IMR-90 (cell line): ENCODE measurements at regions not wholly inside any gene's neighbourhood (a gene's known extent, or its start where the extent isn't known, plus 50 kb on each side); places are given as distances from the start of the nearest gene placed in this dataset.

Source experiments
- ATAC-seq: fragments of 200-7000 bp; cut with Tn5 transposase; 2 replicates; pipeline ENCODE4 v1.9.1; 2020; ENCODE audit warnings: low read depth, mild to moderate bottlenecking, moderate library complexity
- BruUV-seq: library from RNA; stranded (reverse); fragments of 400-500 nt; replicated peaks from 2 replicates; lab custom pipeline; 2021; lab: Mats Ljungman, UMichigan
- CTCF ChIA-PET: fragments of 300-600 bp; formaldehyde crosslinking; extraction: SDS; loops from one replicate; lab custom pipeline; 2021; ENCODE audit warnings: antibody characterized with exemption; lab: Yijun Ruan, JAX
- POLR2A ChIA-PET: fragments of 300-600 bp; sonication (Branson Sonifier 250); formaldehyde crosslinking; loops from one replicate; lab custom pipeline; 2022; ENCODE audit warnings: antibody characterized with exemption; ENCODE audit not compliant: unreplicated experiment; lab: Charles Lee
- DNase-seq: peaks from one replicate; pipeline ENCODE4 v3.0.0; 2013
- H2AFZ ChIP-seq: replicated peaks from 2 replicates; pipeline ENCODE3; 2013; ENCODE audit warnings: low read length, mild to moderate bottlenecking; ENCODE audit not compliant: poor library complexity
- H2AK5ac ChIP-seq: 2 replicates; pipeline ENCODE4 v1.6.1; 2013; ENCODE audit warnings: low read depth, low read length, inconsistent platforms
- H2AK9ac ChIP-seq: replicated peaks from 2 replicates; pipeline ENCODE3; 2013; ENCODE audit warnings: mild to moderate bottlenecking, low read depth, low read length, moderate library complexity; ENCODE audit not compliant: poor library complexity
- H2BK120ac ChIP-seq: 2 replicates; pipeline ENCODE4 v1.6.1; 2013; ENCODE audit warnings: low read depth, low read length, inconsistent platforms
- H2BK15ac ChIP-seq: 3 replicates; pipeline ENCODE4 v1.6.1; 2013; ENCODE audit warnings: low read depth, low read length, inconsistent platforms
- H2BK20ac ChIP-seq: 2 replicates; pipeline ENCODE4 v1.6.1; 2013; ENCODE audit warnings: low read depth, mild to moderate bottlenecking, inconsistent platforms, low read length, moderate library complexity
- H2BK5ac ChIP-seq: 2 replicates; pipeline ENCODE4 v1.6.1; 2013; ENCODE audit warnings: mild to moderate bottlenecking, low read depth, low read length, inconsistent platforms; ENCODE audit not compliant: poor library complexity, severe bottlenecking
- H3K14ac ChIP-seq: replicated peaks from 2 replicates; pipeline ENCODE4 v1.6.1; 2013; ENCODE audit warnings: low read depth, low read length, inconsistent platforms
- H3K18ac ChIP-seq: 2 replicates; pipeline ENCODE4 v1.6.1; 2013; ENCODE audit warnings: low read depth, low read length, control low read depth
- H3K23ac ChIP-seq: 2 replicates; pipeline ENCODE4 v1.6.1; 2013; ENCODE audit warnings: low read depth, low read length, inconsistent platforms
- H3K27ac ChIP-seq: 2 replicates; pipeline ENCODE4 v1.5.1; 2013; ENCODE audit warnings: mild to moderate bottlenecking, control low read depth, low read length; ENCODE audit not compliant: insufficient read depth
- H3K27me3 ChIP-seq: 2 replicates; pipeline ENCODE4 v1.6.1; 2013; ENCODE audit warnings: low read length; ENCODE audit not compliant: control insufficient read depth, insufficient read depth
- H3K36me3 ChIP-seq: 2 replicates; pipeline ENCODE4 v1.6.1; 2013; ENCODE audit warnings: low read length, mixed read lengths; ENCODE audit not compliant: control insufficient read depth, insufficient read depth
- H3K4ac ChIP-seq: 2 replicates; pipeline ENCODE4 v1.6.1; 2013; ENCODE audit warnings: low read depth, low read length, inconsistent platforms
- H3K4me1 ChIP-seq: 2 replicates; pipeline ENCODE4 v1.6.1; 2013; ENCODE audit warnings: low read length, mixed read lengths; ENCODE audit not compliant: control insufficient read depth, insufficient read depth
- H3K4me2 ChIP-seq: 2 replicates; pipeline ENCODE4 v1.6.1; 2013; ENCODE audit warnings: low read depth, mild to moderate bottlenecking, control low read depth, low read length, moderate library complexity
- H3K4me3 ChIP-seq: 2 replicates; pipeline ENCODE4 v1.5.1; 2013; ENCODE audit warnings: low read depth, mild to moderate bottlenecking, control low read depth, low read length, moderate library complexity; ENCODE audit not compliant: insufficient read depth
- H3K56ac ChIP-seq: 2 replicates; pipeline ENCODE4 v1.6.1; 2013; ENCODE audit warnings: low read length, inconsistent platforms; ENCODE audit not compliant: insufficient read depth; ENCODE audit errors: extremely low read depth
- H3K79me1 ChIP-seq, 2 experiments: 2 replicates each; pipeline ENCODE4 v1.6.1; 2013; ENCODE audit warnings: low read length in 2 of 2, inconsistent platforms in 1 of 2, low read depth in 1 of 2
- H3K9ac ChIP-seq: 2 replicates; pipeline ENCODE4 v1.6.1; 2013; ENCODE audit warnings: low read depth, low read length, control low read depth
- H3K9me1 ChIP-seq: 2 replicates; pipeline ENCODE4 v1.6.1; 2013; ENCODE audit warnings: low read length, inconsistent platforms; ENCODE audit not compliant: insufficient read depth
- H3K9me3 ChIP-seq: 2 replicates; pipeline ENCODE4 v1.6.1; 2013; ENCODE audit warnings: low read length; ENCODE audit not compliant: control insufficient read depth, insufficient read depth
- H4K20me1 ChIP-seq: 2 replicates; pipeline ENCODE4 v1.6.1; 2013; ENCODE audit warnings: low read length, inconsistent platforms; ENCODE audit not compliant: insufficient read depth
- H4K5ac ChIP-seq: 2 replicates; pipeline ENCODE4 v1.6.1; 2013; ENCODE audit warnings: mild to moderate bottlenecking, low read depth, low read length, control low read depth
- H4K8ac ChIP-seq, 2 experiments: 2 replicates each; pipeline ENCODE4 v1.6.1; 2013; ENCODE audit warnings: low read depth in 2 of 2, low read length in 2 of 2, control low read depth in 1 of 2, inconsistent platforms in 1 of 2
- H4K91ac ChIP-seq: 2 replicates; pipeline ENCODE4 v1.6.1; 2013; ENCODE audit warnings: low read depth, low read length, inconsistent platforms; ENCODE audit not compliant: insufficient read depth
- CEBPB ChIP-seq: IDR thresholded peaks from 2 replicates; pipeline ENCODE4 v1.6.1; 2012; ENCODE audit warnings: low read depth, low read length, improper control_type of control experiment
- CHD1 ChIP-seq: IDR thresholded peaks from 2 replicates; pipeline ENCODE4 v1.6.1; 2012; ENCODE audit warnings: low read depth, low read length, improper control_type of control experiment
- ELK1 ChIP-seq: fragments of 150-350 bp; IDR thresholded peaks from 2 replicates; pipeline ENCODE4 v1.6.1; 2016; ENCODE audit warnings: low read depth, mild to moderate bottlenecking, low read length, moderate library complexity, borderline replicate concordance
- POLR2A ChIP-seq: IDR thresholded peaks from 2 replicates; pipeline ENCODE4 v1.6.1; 2012; ENCODE audit warnings: mild to moderate bottlenecking, low read depth, low read length
- RAD21 ChIP-seq: IDR thresholded peaks from 2 replicates; pipeline ENCODE4 v1.6.1; 2012; ENCODE audit warnings: low read length, improper control_type of control experiment
- RCOR1 ChIP-seq: IDR thresholded peaks from 2 replicates; pipeline ENCODE4 v1.6.1; 2012; ENCODE audit warnings: mild to moderate bottlenecking, low read length, improper control_type of control experiment; ENCODE audit not compliant: insufficient replicate concordance
- RFX5 ChIP-seq: IDR thresholded peaks from 2 replicates; pipeline ENCODE4 v1.8.0; 2012; ENCODE audit warnings: low read depth, mild to moderate bottlenecking, low read length, moderate library complexity
- SMC3 ChIP-seq: fragments of 150-350 bp; IDR thresholded peaks from 2 replicates; pipeline ENCODE4 v1.6.1; 2016; ENCODE audit warnings: low read depth, mild to moderate bottlenecking, antibody characterized with exemption, low read length, moderate library complexity
- WGBS, 2 experiments: methylation state at CpG; one replicate each; pipeline versions ENCODE4 v1.1.5 to v1.1.7; 2013; ENCODE audit warnings: missing lambda C conversion rate in 2 of 2; ENCODE audit not compliant: insufficient read length in 1 of 2; ENCODE audit errors: extremely low coverage in 2 of 2; 5-methylcytosine and 5-hydroxymethylcytosine counted together
- dilution Hi-C: fragments of 300-500 bp; cut with HindIII; formaldehyde crosslinking; loops from one replicate; pipeline ENCODE4 v1.14.3; 2018; ENCODE audit warnings: low sequenced_read_pairs; ENCODE audit not compliant: unreplicated experiment
- in situ Hi-C: fragments of 300-500 bp; cut with MboI; formaldehyde crosslinking; loops from 3 replicates; pipeline ENCODE4 v1.14.3; 2019; ENCODE audit warnings: low sequenced_read_pairs, inconsistent platforms, mixed read lengths
- intact Hi-C: fragments of 100-400 bp; cut with micrococcal nuclease; formaldehyde crosslinking; loops from 2 replicates; pipeline ENCODE4 v1.10.0; 2022

- POLR2A ChIA-PET, result no interaction called here
- no peak overlapping the region for H3K18ac ChIP-seq
- H3K9ac ChIP-seq, result no peak overlapping the region
- dilution Hi-C loops, result no loop called here
- peak; percentile 71 for DNase-seq
- no peak overlapping the region for H2BK15ac ChIP-seq
- no peak overlapping the region for H4K5ac ChIP-seq
- intact Hi-C loops, result no loop called here
- H3K56ac ChIP-seq, result no peak overlapping the region
- H4K20me1 ChIP-seq, result no peaks in the 10 kb centered on the region
- no peak overlapping the region for H4K8ac ChIP-seq
- no peak overlapping the region for H3K4ac ChIP-seq
- 100% methylated on average over 2 of the region's 5 CpGs; no CpG with 5 or more reads in 1 of the 2 experiments for WGBS, 2 experiments
- no peak overlapping the region for H2BK5ac ChIP-seq
- TF ChIP-seq CHD1 (no peak), ELK1 (no peak), RCOR1 (no peak), POLR2A (no peak), RFX5 (no peak), CEBPB (no peak), RAD21 (no peak), SMC3 (no peak)
- H2BK20ac ChIP-seq, result no peak overlapping the region
- no peaks in the 10 kb centered on the region for H3K4me1 ChIP-seq
- H4K91ac ChIP-seq, result no peak overlapping the region
- peak; percentile 86 for ATAC-seq
- no peak overlapping the region for H3K14ac ChIP-seq
- CTCF ChIA-PET, result no interaction called here
- H3K27me3 ChIP-seq, result no peaks in the 10 kb centered on the region
- H3K79me1 ChIP-seq, result no peaks in the 10 kb centered on the region
- no peak overlapping the region for H2AK5ac ChIP-seq
- no peak overlapping the region for H2AFZ ChIP-seq
- no TSS peak for BruUV-seq
- no peak overlapping the region for H2BK120ac ChIP-seq
- H3K9me3 ChIP-seq, result no peaks in the 10 kb centered on the region
- no peaks in the 10 kb centered on the region for H3K9me1 ChIP-seq
- H3K27ac ChIP-seq, result no peak overlapping the region
- no peaks in the 10 kb centered on the region for H3K36me3 ChIP-seq
- H3K4me2 ChIP-seq, result no peak overlapping the region
- H2AK9ac ChIP-seq, result no peak overlapping the region
- no peak overlapping the region for H3K4me3 ChIP-seq
- in situ Hi-C loops, result no loop called here
- H3K23ac ChIP-seq, result no peak overlapping the region
Observed at GRCh38 chr1:87451229-87451920, 122.7 kb downstream of the LMO4 start.
